H9 (cell line): ENCODE measurements at regions not wholly inside any gene's neighbourhood (a gene's known extent, or its start where the extent isn't known, plus 50 kb on each side); places are given as distances from the start of the nearest gene placed in this dataset.

Experiments used
- DNase-seq: peaks from one replicate; pipeline ENCODE4 v3.0.0-alpha.2; 2017
- H2AFZ ChIP-seq: one replicate; pipeline ENCODE4 v1.6.1; 2013; ENCODE audit warnings: mild to moderate bottlenecking, low read length, control low read depth, moderate library complexity
- H2AK5ac ChIP-seq: 2 replicates; pipeline ENCODE4 v1.6.1; 2013; ENCODE audit warnings: low read length, control low read depth, mixed read lengths; ENCODE audit not compliant: insufficient read length
- H2BK120ac ChIP-seq: one replicate; pipeline ENCODE4 v1.6.1; 2013; ENCODE audit warnings: low read depth, mild to moderate bottlenecking, low read length, control low read depth, inconsistent platforms; ENCODE audit not compliant: poor library complexity, severe bottlenecking
- H2BK12ac ChIP-seq: 2 replicates; pipeline ENCODE4 v1.6.1; 2013; ENCODE audit warnings: low read length, control low read depth, mixed read lengths, low read depth; ENCODE audit not compliant: insufficient read length
- H2BK15ac ChIP-seq: 2 replicates; pipeline ENCODE4 v1.6.1; 2013; ENCODE audit warnings: low read depth, low read length, control low read depth
- H2BK20ac ChIP-seq: one replicate; pipeline ENCODE4 v1.6.1; 2013; ENCODE audit warnings: low read depth, mild to moderate bottlenecking, low read length, control low read depth, inconsistent platforms; ENCODE audit not compliant: poor library complexity, severe bottlenecking
- H2BK5ac ChIP-seq: 2 replicates; pipeline ENCODE4 v1.6.1; 2013; ENCODE audit warnings: low read length, control low read depth, mixed read lengths; ENCODE audit not compliant: insufficient read length
- H3K14ac ChIP-seq: 2 replicates; pipeline ENCODE4 v1.6.1; 2013; ENCODE audit warnings: low read length, control low read depth; ENCODE audit not compliant: insufficient read depth
- H3K18ac ChIP-seq: 2 replicates; pipeline ENCODE4 v1.6.1; 2013; ENCODE audit warnings: low read depth, mild to moderate bottlenecking, mixed read lengths, low read length, control low read depth; ENCODE audit not compliant: insufficient read length
- H3K23ac ChIP-seq: 2 replicates; pipeline ENCODE4 v1.6.1; 2013; ENCODE audit warnings: low read length, control low read depth, mixed read lengths, low read depth; ENCODE audit not compliant: insufficient read length
- H3K23me2 ChIP-seq: 2 replicates; pipeline ENCODE4 v1.6.1; 2013; ENCODE audit warnings: low read depth, mild to moderate bottlenecking, mixed read lengths, low read length, control low read depth; ENCODE audit not compliant: insufficient read length, poor library complexity, severe bottlenecking
- H3K27ac ChIP-seq: 2 replicates; pipeline ENCODE4 v1.5.1; 2013; ENCODE audit warnings: low read length, control low read depth, mixed read lengths, low read depth; ENCODE audit not compliant: insufficient read length
- H3K27me3 ChIP-seq: 2 replicates; pipeline ENCODE4 v1.6.1; 2013; ENCODE audit warnings: low read length, control low read depth, inconsistent platforms; ENCODE audit not compliant: insufficient read depth
- H3K4ac ChIP-seq: 2 replicates; pipeline ENCODE4 v1.6.1; 2013; ENCODE audit warnings: low read depth, mild to moderate bottlenecking, control low read depth, inconsistent platforms, low read length, moderate library complexity
- H3K4me1 ChIP-seq: 2 replicates; pipeline ENCODE4 v1.6.1; 2013; ENCODE audit warnings: low read length, control low read depth, inconsistent platforms; ENCODE audit not compliant: insufficient read depth
- H3K4me2 ChIP-seq: 2 replicates; pipeline ENCODE4 v1.6.1; 2013; ENCODE audit warnings: low read length, control low read depth, mixed read lengths; ENCODE audit not compliant: insufficient read length, insufficient read depth
- H3K56ac ChIP-seq: 2 replicates; pipeline ENCODE4 v1.6.1; 2013; ENCODE audit warnings: low read depth, mild to moderate bottlenecking, mixed read lengths, low read length, control low read depth; ENCODE audit not compliant: insufficient read length
- H3K79me1 ChIP-seq: 2 replicates; pipeline ENCODE4 v1.6.1; 2013; ENCODE audit warnings: low read depth, mild to moderate bottlenecking, moderate library complexity, low read length, control low read depth, inconsistent platforms; ENCODE audit not compliant: insufficient read depth, poor library complexity, severe bottlenecking
- H3K79me2 ChIP-seq: 2 replicates; pipeline ENCODE4 v1.6.1; 2013; ENCODE audit warnings: low read length, control low read depth, inconsistent platforms; ENCODE audit not compliant: insufficient read depth
- H3K9ac ChIP-seq: 2 replicates; pipeline ENCODE4 v1.6.1; 2013; ENCODE audit warnings: low read length, control low read depth, mixed read lengths; ENCODE audit not compliant: insufficient read length; ENCODE audit errors: extremely low read depth
- H3K9me3 ChIP-seq: one replicate; pipeline ENCODE4 v1.6.1; 2013; ENCODE audit warnings: low read depth, low read length, inconsistent platforms; ENCODE audit not compliant: control insufficient read depth
- H3T11ph ChIP-seq: one replicate; pipeline ENCODE4 v1.6.1; 2013; ENCODE audit warnings: mild to moderate bottlenecking, low read length, control low read depth, inconsistent platforms
- H4K20me1 ChIP-seq: one replicate; pipeline ENCODE4 v1.6.1; 2013; ENCODE audit not compliant: control insufficient read depth, insufficient read length, insufficient read depth
- H4K5ac ChIP-seq: 2 replicates; pipeline ENCODE4 v1.6.1; 2013; ENCODE audit warnings: low read depth, mild to moderate bottlenecking, mixed read lengths, low read length, control low read depth; ENCODE audit not compliant: insufficient read length
- H4K8ac ChIP-seq: replicated peaks from 2 replicates; pipeline ENCODE4 v1.6.1; 2013; ENCODE audit warnings: low read length, control low read depth, mixed read lengths, low read depth; ENCODE audit not compliant: insufficient read length
- H4K91ac ChIP-seq: 2 replicates; pipeline ENCODE4 v1.6.1; 2013; ENCODE audit warnings: low read depth, mild to moderate bottlenecking, moderate library complexity, mixed read lengths, low read length, control low read depth; ENCODE audit not compliant: insufficient read length
- H3K27ac Mint-ChIP-seq, 3 experiments: 2 replicates in 2 of 3; 3 replicates in 1 of 3; pipeline ENCODE4 v1.8.0; 2020 to 2021; ENCODE audit warnings: mixed read lengths in 3 of 3, mild to moderate bottlenecking in 1 of 3, moderate library complexity in 1 of 3
- H3K27me3 Mint-ChIP-seq: 2 replicates; pipeline ENCODE4 v1.8.0; 2021; ENCODE audit warnings: low read depth, mild to moderate bottlenecking, moderate library complexity, mixed read lengths
- H3K36me3 Mint-ChIP-seq, 3 experiments: 2 replicates in 2 of 3; 3 replicates in 1 of 3; pipeline ENCODE4 v1.8.0; 2020 to 2021; ENCODE audit warnings: low read depth in 3 of 3, mixed read lengths in 3 of 3; ENCODE audit not compliant: insufficient read depth in 1 of 3
- H3K4me1 Mint-ChIP-seq, 2 experiments: 2 replicates each; pipeline ENCODE4 v1.8.0; 2020; ENCODE audit warnings: mixed read lengths in 2 of 2
- H3K4me3 Mint-ChIP-seq, 2 experiments: 2 replicates in 1 of 2; 3 replicates in 1 of 2; pipeline ENCODE4 v1.8.0; 2020 to 2021; ENCODE audit warnings: mild to moderate bottlenecking in 2 of 2, mixed read lengths in 2 of 2, moderate library complexity in 1 of 2
- H3K9me3 Mint-ChIP-seq, 2 experiments: 2 replicates in 1 of 2; 3 replicates in 1 of 2; pipeline ENCODE4 v1.8.0; 2020; ENCODE audit warnings: mild to moderate bottlenecking in 2 of 2, mixed read lengths in 2 of 2, moderate library complexity in 1 of 2
- CTCF ChIP-seq: fragments of 200-600 bp; sonication (generic); conservative IDR thresholded peaks from 3 replicates; pipeline ENCODE4 v1.8.0; 2021; ENCODE audit warnings: antibody characterized with exemption, mild to moderate bottlenecking
- WGBS: extraction: QIAGEN DNeasy Blood & Tissue Kit; methylation state at CpG from one replicate; pipeline ENCODE4 v1.1.7; 2013; ENCODE audit warnings: missing lambda C conversion rate, low lambda C conversion rate, mixed read lengths; ENCODE audit not compliant: insufficient read length; ENCODE audit errors: extremely low coverage; 5-methylcytosine and 5-hydroxymethylcytosine counted together

GRCh38 chr6:21384216-21384615 lies 209.3 kb upstream of the SOX4 start:
- Histone ChIP-seq H2AK5ac (no peak overlapping the region), H3T11ph (no peak overlapping the region), H2BK5ac (no peak overlapping the region), H3K4me2 (no peak overlapping the region), H4K20me1 (no peaks in the 10 kb centered on the region), H2AFZ (no peak overlapping the region), H3K4me1 (no peaks in the 10 kb centered on the region), H3K79me2 (no peaks in the 10 kb centered on the region), H2BK120ac (no peak overlapping the region), H4K8ac (no peak overlapping the region), H2BK15ac (no peak overlapping the region), H4K91ac (no peak overlapping the region), H3K9ac (no peak overlapping the region), H2BK12ac (no peak overlapping the region), H3K27me3 (no peaks in the 10 kb centered on the region), H2BK20ac (no peak overlapping the region), H3K9me3 (no peaks in the 10 kb centered on the region), H3K23ac (no peak overlapping the region), H3K56ac (no peak overlapping the region), H3K79me1 (no peaks in the 10 kb centered on the region), H3K4ac (no peak overlapping the region), H3K27ac (no peak overlapping the region), H4K5ac (no peak overlapping the region), H3K14ac (no peak overlapping the region), H3K18ac (no peak overlapping the region), H3K23me2 (no peaks in the 10 kb centered on the region)
- no peak overlapping the region for H3K4me3 Mint-ChIP-seq
- no peaks in the 10 kb centered on the region for H3K9me3 Mint-ChIP-seq
- no peaks in the 10 kb centered on the region for H3K36me3 Mint-ChIP-seq
- H3K4me1 Mint-ChIP-seq: peaks cover 10 to 13% of the 10 kb centered on the region in 2 experiments
- no peaks in the 10 kb centered on the region for H3K27me3 Mint-ChIP-seq
- no CpG with 5 or more reads among the region's 8 CpGs for WGBS
- TF ChIP-seq CTCF: no peak
- no peak overlapping the region for H3K27ac Mint-ChIP-seq
- no peak for DNase-seq
